ENCODE measurements at regions not wholly inside any gene's neighbourhood (a gene's known extent, or its start where the extent isn't known, plus 50 kb on each side); places are given as distances from the start of the nearest gene placed in this dataset.

DNA sequence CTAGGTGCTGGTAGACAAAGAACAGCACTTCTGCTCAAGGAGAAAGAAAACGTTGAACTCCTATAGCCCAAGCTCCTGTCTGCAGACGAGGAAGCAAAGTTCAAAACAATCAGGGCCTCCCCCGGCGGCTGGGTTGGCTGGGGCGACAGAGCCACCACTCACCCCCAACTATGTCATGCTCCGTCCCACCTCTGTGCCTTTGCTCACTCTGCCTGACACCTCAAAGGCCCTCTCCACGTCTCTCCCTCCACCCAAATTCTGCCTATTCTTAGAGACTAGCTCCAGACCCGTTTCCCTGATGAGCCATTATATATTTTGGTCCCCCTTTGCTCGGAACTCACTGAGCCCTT, 304.3 kb downstream of the TLE3 start:
- DNase-seq (ENCODE audit: low spot score) = no peak

- DNase-seq (ENCODE audit: low spot score) = no peak
Measured at GRCh38 chr15:69793781-69794451, 303.8 kb downstream of the TLE3 start.

DNA sequence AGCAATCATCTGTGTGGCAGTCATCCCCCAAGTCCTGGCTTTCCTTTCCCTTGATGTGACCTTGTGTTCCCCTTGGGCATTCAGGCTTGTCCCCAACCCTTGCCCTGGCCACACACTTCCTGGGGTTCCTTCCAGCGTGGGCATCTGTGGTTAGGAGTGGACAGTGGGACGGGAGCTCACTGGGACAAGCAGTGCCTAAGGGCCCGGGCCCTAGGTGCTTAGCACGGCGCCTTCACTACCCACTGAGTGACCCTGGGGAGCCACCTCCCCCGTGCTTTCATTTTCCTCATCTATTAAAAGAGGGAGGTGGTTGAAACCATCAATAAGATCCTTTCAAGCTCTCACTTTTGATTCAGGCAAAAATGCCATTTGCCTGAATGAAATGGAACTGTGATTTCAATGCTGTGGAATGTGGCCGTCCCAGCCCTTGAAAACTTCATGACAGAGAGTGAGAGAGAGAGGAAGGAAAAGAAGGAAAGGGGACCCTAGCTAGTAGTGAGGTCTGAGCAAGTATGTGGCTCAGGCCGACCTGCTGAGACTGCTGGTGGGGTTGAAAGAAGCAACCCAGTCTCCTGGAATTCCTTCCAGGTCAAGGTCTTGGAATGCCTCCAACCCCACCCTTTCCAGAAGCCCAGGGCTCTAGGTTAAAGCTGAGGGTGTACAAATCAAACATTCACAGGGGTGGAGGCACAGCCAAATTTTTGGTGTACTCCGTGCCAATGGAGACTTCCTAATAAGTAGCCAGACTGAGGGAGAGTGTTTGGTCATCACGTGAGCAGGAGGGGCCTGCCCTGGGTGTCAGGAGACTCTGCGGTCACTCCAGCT, 302.9 kb downstream of the TLE3 start:
- DNase-seq (ENCODE audit: low spot score) = no peak

- no peak for DNase-seq (ENCODE audit: low spot score)
Measured at GRCh38 chr15:69795601-69796000, 302.1 kb downstream of the TLE3 start.

DNA sequence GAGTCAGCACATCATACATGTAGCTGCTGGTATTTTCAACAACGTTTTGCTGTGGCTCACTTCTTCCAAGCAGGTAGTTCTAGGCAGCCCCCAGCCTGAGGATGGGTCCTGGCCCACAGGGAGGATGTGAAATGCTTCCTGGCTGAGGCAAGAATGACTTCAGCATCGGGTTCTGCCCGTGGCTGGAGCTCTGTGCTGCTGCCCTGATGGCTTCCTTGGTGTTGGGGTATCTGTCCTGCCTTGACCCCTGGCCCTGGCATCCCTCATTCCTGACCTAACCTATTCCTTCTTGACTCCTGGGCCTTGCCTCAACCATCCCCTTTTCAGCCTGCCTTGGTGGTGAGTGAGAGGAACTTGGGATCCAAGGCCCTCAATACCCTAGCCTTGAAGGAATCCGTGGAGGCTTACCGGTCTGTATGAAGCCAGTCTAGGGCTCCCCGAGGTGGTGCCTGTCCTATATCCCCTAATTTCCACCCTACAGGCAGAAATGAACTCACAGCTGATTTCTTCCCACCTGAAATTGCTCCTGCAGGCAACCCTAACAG, 300.6 kb downstream of the TLE3 start:
- DNase-seq (ENCODE audit: low spot score) = no peak

GRCh38 chr15:69797615-69798014, 300.1 kb downstream of the TLE3 start:
- no peak for DNase-seq (ENCODE audit: low spot score)

DNA sequence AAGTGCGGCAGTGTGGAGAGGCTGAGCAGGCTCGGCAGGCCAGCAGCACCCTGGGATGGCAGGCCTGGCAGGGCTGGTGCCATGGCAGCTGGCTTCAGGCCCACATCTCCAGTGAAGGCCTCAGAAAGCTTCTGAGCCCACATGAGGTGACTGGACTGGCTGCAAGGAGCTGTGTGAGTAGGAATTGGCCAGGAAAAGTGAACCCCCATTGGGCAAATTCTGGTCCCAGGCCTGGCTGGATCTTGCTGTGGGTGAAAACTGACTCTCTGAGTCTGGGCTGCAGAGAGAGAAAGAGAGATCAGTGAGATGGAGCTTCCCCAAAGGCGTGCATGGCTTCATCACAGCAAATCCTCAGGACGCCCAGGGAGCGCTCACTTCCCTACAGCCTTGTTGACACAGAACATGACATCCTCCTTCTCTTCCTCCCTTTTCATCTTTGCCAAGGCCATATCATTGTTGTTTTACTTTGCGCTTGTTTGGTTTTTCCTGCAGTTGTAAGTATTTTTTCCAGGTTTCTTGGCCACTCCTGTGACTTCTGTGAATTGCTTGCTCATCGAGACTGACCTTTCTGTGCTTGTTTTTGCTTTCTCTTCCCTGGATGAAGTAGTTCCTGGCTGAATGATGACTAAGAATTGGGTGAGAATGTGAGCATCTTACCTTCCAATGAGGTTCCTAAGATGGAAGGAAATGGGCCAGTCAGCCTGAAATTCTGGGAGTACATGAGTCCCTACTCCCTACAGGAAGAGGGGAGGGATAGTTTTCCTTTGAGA, 299.1 kb downstream of the TLE3 start:
- no peak for DNase-seq (ENCODE audit: low spot score)

DNA sequence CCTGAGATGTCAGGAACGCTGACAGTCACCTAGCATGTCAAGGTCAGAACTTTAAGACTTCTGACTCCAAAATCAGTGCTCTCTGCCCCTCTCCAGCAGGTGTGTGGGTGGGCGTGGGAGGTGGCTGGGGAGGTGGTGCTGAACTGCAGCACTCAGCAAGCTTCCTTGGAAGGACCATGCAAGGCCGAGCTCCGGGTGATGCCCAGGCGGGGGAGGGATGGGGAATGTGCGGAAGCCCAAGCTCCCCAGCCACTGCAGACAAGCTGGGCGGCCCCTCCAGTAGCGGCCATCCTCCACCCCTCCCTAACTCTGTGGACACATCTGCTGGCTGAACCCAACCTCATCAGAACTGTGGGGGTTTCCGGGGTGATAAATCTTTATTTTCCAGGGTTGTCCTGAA, 296.6 kb downstream of the TLE3 start:
- no peak for DNase-seq (ENCODE audit: low spot score)

- DNase-seq (ENCODE audit: low spot score) = no peak
Measured at GRCh38 chr15:69802432-69802831, 295.3 kb downstream of the TLE3 start.

GRCh38 chr15:69804786-69805185, 292.9 kb downstream of the TLE3 start:
- no peak for DNase-seq (ENCODE audit: low spot score)

GRCh38 chr15:69805248-69805953, 292.3 kb downstream of the TLE3 start:
- DNase-seq (ENCODE audit: low spot score) = no peak

DNA sequence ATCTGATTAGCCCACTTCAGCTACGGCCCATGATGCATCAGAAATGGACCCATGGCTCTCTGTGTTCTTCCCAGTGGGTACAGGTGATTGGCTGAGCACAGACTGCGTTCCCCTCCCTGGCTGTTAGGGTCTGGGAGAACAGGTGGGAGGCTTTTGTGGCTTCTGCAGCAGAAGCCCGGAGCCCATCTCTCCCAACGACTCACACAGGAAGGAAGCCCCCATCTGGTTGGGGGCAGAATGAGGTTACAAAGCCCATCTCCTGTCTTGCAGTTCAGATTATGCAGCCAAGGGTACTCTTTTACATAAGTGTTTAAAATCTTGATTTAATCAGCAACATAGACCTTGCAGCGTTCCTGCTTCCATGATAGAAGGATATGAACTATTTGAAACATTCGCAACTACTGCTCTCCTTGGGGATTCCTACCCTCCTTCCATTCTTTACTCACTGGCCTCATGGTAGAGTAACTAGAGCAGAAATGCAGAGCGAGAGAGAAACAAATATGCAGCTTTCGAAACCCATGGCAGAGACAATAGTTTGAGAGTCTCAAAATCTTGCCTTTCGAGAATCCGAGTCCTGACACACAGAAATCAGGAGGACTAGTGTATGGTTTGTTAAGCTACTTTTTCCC, 291.3 kb downstream of the TLE3 start:
- no peak for DNase-seq (ENCODE audit: low spot score)

GRCh38 chr15:69807721-69808120, 290.0 kb downstream of the TLE3 start:
- DNase-seq (ENCODE audit: low spot score) = no peak

DNA sequence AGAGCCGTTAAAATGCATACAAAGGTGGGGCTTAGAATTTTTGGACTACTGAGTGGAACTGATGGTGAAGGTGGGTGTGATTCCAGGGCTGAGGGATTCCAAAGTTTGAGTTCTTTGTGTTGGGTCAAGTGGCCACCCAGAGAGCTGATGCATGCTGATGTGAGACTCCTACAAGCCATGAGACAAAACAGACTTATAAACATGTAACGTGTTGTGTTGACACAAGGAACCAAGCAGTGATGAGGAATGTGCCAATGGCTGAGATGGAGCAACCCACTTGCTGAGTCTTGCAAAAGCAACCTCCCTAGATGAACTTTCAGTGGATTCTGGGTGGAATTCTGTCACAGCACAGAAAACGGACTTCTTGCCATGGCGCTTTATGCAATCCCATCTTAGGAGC, 289.0 kb downstream of the TLE3 start:
- no peak for DNase-seq (ENCODE audit: low spot score)

DNA sequence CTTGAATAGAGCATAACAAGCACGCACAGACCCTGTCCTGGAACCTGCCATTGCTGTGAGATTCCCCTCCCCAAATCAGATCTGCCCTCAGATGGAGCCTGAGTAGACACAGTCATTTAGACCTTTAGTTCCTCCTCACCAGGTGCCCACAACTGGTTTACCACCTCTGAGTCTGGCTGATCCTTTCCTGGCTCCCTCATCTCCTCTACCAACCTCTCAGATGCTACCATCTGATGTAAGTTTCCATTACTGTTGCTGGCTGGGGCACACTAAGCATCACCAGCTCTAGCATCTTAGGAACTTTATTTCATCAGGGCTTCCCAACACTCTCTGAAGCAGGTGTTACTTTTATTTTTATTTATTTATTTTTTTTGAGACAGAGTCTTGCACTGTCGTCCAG, 288.3 kb downstream of the TLE3 start:
- DNase-seq (ENCODE audit: low spot score) = no peak

DNA sequence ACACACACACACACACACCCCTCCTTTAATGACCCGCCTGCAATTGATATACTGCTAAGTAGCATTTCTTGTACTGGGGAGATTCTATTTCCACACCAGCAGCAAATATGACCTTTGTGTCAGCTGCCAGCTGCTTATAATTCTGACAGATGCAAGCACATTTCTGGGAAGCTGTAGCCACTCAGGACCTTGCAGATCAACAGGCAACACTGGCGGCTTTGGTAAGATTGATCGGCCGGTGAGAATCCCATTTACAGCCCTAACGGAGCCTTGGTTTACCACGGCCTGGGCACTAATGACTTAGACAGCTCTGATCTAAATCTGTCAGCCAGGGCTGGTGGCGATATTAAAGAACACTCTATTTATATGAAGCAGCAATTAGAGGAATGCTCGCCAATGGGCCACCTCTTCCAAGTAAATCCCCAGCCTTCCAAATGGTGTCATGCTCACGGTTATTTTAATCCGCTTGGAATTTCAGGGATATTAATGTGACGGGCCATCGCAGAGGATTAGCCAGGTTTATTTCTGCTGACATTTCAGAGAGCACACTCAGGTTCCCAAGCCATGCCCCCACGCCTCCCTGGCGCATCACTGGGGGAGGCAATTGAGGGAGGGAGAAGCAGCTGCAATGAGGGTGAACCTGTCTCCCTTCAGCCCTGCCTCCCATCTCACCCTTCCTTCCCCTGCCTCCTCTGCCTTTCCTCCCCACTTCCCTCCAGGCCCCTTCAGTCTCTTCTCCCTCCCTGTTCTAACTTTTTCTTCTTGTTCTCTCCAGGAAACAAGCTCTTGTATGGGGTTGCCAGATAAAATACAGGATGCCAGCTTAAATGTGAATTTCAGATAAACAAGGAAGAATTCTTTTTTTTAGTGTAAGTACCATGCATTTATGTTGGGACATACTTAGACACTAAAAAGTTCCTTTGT, 287.0 kb downstream of the TLE3 start:
- no peak for DNase-seq (ENCODE audit: low spot score)

DNA sequence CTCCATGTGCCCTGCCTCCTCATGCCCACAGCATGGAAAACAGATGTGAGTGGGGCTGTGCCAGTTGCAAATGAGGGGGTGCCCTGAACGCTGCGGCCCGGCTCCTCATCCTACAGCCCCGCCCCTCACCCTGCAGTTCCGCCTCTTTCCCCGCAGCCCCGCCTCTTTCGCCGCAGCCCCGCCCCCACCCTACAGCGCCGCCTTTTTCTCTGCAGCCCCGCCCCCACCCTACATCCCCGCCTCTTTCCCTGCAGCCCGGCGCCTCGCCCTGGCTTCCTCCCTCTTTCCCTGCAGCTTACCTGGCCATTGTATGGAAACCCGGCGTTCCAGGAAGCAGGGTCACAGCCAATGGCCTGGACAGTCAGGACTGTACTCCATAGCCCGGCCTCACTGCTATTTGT, 284.9 kb downstream of the TLE3 start:
- no peak for DNase-seq (ENCODE audit: low spot score)

DNA sequence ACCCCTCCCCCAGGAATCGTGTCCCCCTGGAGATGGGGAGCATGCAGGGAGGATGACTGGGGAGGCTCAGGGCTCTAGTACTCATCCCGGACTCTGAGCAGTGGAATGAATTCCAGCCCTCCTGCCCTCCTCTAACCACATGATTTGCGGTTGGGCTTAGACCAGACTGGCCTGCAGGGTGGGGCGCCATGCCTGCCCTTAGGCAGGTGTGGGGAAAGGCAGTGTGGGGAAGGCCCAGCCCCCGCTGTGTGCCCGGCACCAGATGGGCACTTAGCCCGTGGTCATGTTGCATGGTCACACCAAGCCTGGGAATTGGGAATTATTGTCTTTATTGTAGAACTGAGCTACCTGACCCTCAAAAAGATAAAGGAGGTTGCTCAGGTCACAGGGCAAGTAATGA, 283.8 kb downstream of the TLE3 start:
- no peak for DNase-seq (ENCODE audit: low spot score)

DNA sequence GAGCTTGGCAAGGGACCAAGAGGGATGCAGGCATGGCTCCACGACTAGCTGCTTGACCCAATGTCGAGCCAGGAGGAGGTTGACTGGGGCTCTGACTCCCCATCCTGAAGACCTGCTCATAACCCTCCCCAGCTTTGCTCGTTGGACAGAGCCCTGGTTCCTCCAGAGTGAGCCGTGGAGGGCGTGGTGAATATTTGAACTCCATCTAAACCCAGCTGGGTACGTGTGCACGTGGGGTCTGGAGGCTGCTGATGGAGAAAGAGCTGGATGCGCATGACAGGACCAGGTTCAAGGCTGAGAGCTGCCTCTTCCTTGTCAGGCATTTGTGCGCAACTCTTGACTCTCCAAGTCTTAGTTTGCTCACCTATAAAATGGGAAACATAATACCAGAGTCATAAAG, 282.8 kb downstream of the TLE3 start:
- no peak for DNase-seq (ENCODE audit: low spot score)

DNA sequence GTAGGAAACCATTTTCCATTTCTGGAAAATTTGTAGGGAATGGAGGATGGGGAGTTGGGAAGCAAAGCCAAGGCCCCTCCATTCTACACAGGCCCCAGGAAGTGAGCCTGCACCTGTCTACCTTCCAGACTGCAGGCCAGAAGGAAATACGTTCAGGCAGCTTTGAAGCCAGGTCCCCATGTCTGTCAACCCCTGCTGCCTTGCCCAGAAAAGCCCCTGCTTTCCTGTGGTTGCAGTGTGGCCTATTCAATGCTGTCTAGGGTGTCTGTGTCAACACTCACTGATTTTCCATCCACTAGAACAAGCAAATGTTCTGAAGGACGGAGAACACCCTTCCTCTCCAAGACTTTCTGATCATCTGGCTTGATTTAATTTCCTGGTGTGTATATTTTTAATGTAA, 281.9 kb downstream of the TLE3 start:
- DNase-seq (ENCODE audit: low spot score) = no peak

DNA sequence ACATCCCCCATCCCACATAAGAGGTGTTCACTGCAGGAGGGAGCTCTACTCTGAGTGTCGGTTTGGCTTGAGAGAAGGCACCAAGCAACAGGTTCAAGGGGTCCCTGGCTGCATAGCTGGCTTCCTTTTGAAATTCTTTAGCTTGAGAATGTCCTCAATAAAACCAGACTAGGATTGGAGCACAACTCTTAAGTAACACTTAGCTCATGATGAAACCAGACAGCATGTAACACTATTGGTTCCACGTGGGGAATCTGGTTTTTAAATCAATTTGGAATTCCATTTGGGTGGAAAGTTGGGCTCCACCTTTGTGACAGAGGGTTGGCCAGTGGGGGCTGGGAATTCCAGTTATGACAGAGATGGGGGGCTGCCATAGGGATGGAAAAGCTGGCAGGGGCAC, 281.2 kb downstream of the TLE3 start:
- DNase-seq (ENCODE audit: low spot score) = no peak

Data from globus pallidus (tissue), 1 donor.